A673 (cell line): ENCODE measurements at regions not wholly inside any gene's neighbourhood (a gene's known extent, or its start where the extent isn't known, plus 50 kb on each side); places are given as distances from the start of the nearest gene placed in this dataset.

Experiments
- BruUV-seq: library from RNA; stranded (reverse); fragments of 400-500 nt; replicated peaks from 2 replicates; lab custom pipeline; 2021; lab: Mats Ljungman, UMichigan
- CTCF ChIA-PET: fragments of 300-600 bp; sonication (Branson Sonifier 250); formaldehyde crosslinking; loops from one replicate; lab custom pipeline; 2022; ENCODE audit warnings: antibody characterized with exemption; lab: Charles Lee
- POLR2A ChIA-PET: fragments of 300-600 bp; sonication (Branson Sonifier 250); formaldehyde crosslinking; loops from one replicate; lab custom pipeline; 2022; ENCODE audit warnings: antibody characterized with exemption; ENCODE audit not compliant: low non-redundant PET; lab: Charles Lee
- DNase-seq: peaks from one replicate; pipeline ENCODE4 v3.0.0-alpha.2; 2015; ENCODE audit warnings: low spot score
- H3K27ac ChIP-seq: fragments of 200-600 bp; sonication (generic); 2 replicates; pipeline ENCODE4 v1.5.1; 2016; ENCODE audit warnings: mixed run types, low read depth, mild to moderate bottlenecking, mixed read lengths, antibody characterized with exemption, low read length; ENCODE audit not compliant: poor library complexity, severe bottlenecking
- H3K27me3 ChIP-seq: fragments of 200-600 bp; sonication (generic); replicated peaks from 2 replicates; pipeline ENCODE4 v1.6.1; 2017; ENCODE audit warnings: mixed run types, low read depth, mild to moderate bottlenecking, mixed read lengths, antibody characterized with exemption, low read length; ENCODE audit not compliant: insufficient read depth, poor library complexity
- H3K36me3 ChIP-seq: fragments of 200-600 bp; sonication (generic); 2 replicates; pipeline ENCODE4 v1.6.1; 2016; ENCODE audit warnings: mixed run types, mild to moderate bottlenecking, mixed read lengths, antibody characterized with exemption, low read length; ENCODE audit not compliant: insufficient read depth, poor library complexity, severe bottlenecking
- H3K4me1 ChIP-seq: fragments of 200-600 bp; sonication (generic); 2 replicates; pipeline ENCODE4 v1.6.1; 2017; ENCODE audit warnings: mixed run types, mild to moderate bottlenecking, mixed read lengths, antibody characterized with exemption, low read length; ENCODE audit not compliant: insufficient read depth, poor library complexity, severe bottlenecking
- H3K4me3 ChIP-seq: fragments of 200-600 bp; sonication (generic); 2 replicates; pipeline ENCODE4 v1.5.1; 2016; ENCODE audit warnings: low read depth, mixed run types, mild to moderate bottlenecking, mixed read lengths, low read length; ENCODE audit not compliant: poor library complexity, severe bottlenecking
- H3K9me3 ChIP-seq: fragments of 200-600 bp; sonication (generic); 2 replicates; pipeline ENCODE4 v1.6.1; 2016; ENCODE audit warnings: mixed run types, low read depth, mild to moderate bottlenecking, mixed read lengths, antibody characterized with exemption, low read length; ENCODE audit not compliant: poor library complexity, severe bottlenecking
- CTCF ChIP-seq: fragments of 300-800, 200-600 bp; sonication (generic); conservative IDR thresholded peaks from 2 replicates; pipeline ENCODE4 v1.5.1; 2017; ENCODE audit warnings: low read depth, mild to moderate bottlenecking, antibody characterized with exemption, low read length, moderate library complexity, mixed read lengths
- EZH2 ChIP-seq: fragments of 200-600 bp; sonication (generic); IDR thresholded peaks from 2 replicates; pipeline ENCODE4 v1.6.1; 2017; ENCODE audit warnings: borderline replicate concordance, low read depth, mild to moderate bottlenecking, mixed read lengths, antibody characterized with exemption, low read length; ENCODE audit not compliant: poor library complexity, severe bottlenecking
- intact Hi-C: fragments of 100-400 bp; cut with micrococcal nuclease; formaldehyde crosslinking; loops from one replicate; pipeline ENCODE4 v1.10.0; 2022; ENCODE audit not compliant: unreplicated experiment

- H3K9me3 ChIP-seq, result no peaks in the 10 kb centered on the region
- H3K4me3 ChIP-seq, result no peak overlapping the region
- BruUV-seq, result no TSS peak
- DNase-seq, result no peak
- no peaks in the 10 kb centered on the region for H3K36me3 ChIP-seq
- ChIA-PET CTCF (no interaction called here), POLR2A (no interaction called here)
- no peak overlapping the region for H3K27ac ChIP-seq
- no peaks in the 10 kb centered on the region for H3K27me3 ChIP-seq
- TF ChIP-seq EZH2, result no peak
- no peak for TF ChIP-seq CTCF
- H3K4me1 ChIP-seq, result no peaks in the 10 kb centered on the region
- intact Hi-C loops, result no loop called here
Measured at GRCh38 chrX:122252454-122252853, 931.6 kb upstream of the GRIA3 start.

- intact Hi-C loops, result no loop called here
- no TSS peak for BruUV-seq
- H3K4me3 ChIP-seq, result no peak overlapping the region
- POLR2A ChIA-PET, result no interaction called here
- no peaks in the 10 kb centered on the region for H3K4me1 ChIP-seq
- H3K27me3 ChIP-seq, result no peaks in the 10 kb centered on the region
- TF ChIP-seq CTCF, result no peak
- H3K9me3 ChIP-seq, result peaks cover 5% of the 10 kb centered on the region
- H3K36me3 ChIP-seq, result no peaks in the 10 kb centered on the region
- CTCF ChIA-PET, result no interaction called here
- no peak overlapping the region for H3K27ac ChIP-seq
- DNase-seq, result no peak
Measured at GRCh38 chrX:122268353-122268752, 915.7 kb upstream of the GRIA3 start.

- Histone ChIP-seq H3K4me3 (no peak overlapping the region), H3K27ac (no peak overlapping the region), H3K9me3 (peaks cover 5% of the 10 kb centered on the region), H3K4me1 (no peaks in the 10 kb centered on the region), H3K27me3 (no peaks in the 10 kb centered on the region), H3K36me3 (no peaks in the 10 kb centered on the region)
- BruUV-seq, result no TSS peak
- DNase-seq, result no peak
- ChIA-PET CTCF (no interaction called here), POLR2A (no interaction called here)
- TF ChIP-seq CTCF (no peak), EZH2 (no peak)
- intact Hi-C loops, result no loop called here
Measured at GRCh38 chrX:122269243-122269781, 914.8 kb upstream of the GRIA3 start.
